Glomerular endothelial cell (primary cell): ENCODE measurements at regions not wholly inside any gene's neighbourhood (a gene's known extent, or its start where the extent isn't known, plus 50 kb on each side); places are given as distances from the start of the nearest gene placed in this dataset.

Experiments
- DNase-seq: peaks from one replicate; pipeline ENCODE4 v3.0.0-alpha.2; 2011; ENCODE audit warnings: low read depth, low spot score; ENCODE audit errors: extremely low read depth

DNA sequence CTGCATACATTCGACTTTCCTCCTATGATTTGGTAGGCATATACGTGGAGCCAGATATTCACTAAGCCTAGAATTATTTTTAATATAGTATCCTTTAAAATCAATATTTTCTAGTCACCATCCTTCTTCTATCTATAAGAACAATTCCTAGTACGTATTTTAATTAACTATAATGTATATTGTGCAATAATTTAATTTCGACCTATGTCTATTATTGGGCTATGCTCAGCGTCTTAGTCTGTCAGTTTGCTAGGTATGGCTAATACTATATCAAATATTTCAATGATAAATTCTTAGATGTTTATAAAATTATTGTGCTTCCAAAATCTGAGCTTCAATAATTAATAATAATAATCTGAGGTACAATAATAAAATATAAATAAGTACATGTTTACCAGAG lies 705.3 kb downstream of the PRELID2 start:
- no peak for DNase-seq

- no peak for DNase-seq
Measured at GRCh38 chr5:145124806-145125205, 710.3 kb downstream of the PRELID2 start.

GRCh38 chr5:145118611-145119010 lies 716.5 kb downstream of the PRELID2 start:
- DNase-seq = no peak

DNA sequence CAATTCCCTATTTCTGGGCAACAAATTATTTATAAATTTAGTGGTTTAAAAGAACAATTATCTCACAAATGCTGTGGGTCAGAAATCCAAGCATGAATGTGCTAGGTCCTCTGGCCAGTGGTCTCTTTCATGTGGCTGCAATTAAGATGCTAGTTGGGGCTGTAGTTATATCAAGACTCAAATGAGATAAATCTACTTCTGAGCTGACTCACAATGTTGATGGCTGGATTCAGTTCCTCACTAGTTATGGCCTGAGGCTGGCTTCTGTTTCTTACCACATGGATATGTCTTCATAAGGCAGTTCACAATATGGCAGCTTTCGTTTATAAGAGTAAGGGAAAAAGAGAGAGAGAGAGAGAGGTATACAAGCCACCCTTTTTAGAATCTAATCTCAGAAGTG lies 717.0 kb downstream of the PRELID2 start:
- DNase-seq = no peak

DNA sequence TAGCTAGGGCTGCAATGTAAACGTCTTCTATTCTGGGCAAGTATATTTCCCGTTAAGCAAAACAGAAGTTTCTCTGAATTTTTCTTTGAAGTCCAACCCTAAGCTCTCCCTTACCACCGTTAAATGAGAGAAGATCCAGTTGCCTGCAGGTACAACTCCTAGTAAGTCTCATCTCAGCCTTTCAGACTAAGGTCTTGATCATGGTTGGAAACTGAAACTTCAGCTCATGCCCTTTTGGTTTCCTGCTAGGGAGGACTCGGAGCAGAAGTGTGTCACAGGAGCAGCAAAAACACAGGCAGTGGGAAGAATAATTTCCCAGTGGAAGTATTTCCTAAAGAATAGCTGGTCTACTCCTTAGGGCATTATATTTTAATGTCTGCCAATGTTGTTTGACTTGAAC lies 717.9 kb downstream of the PRELID2 start:
- DNase-seq = no peak

GRCh38 chr5:145111420-145111819 lies 723.7 kb downstream of the PRELID2 start:
- DNase-seq = no peak

GRCh38 chr5:145110834-145111233 lies 724.3 kb downstream of the PRELID2 start:
- DNase-seq = no peak

DNA sequence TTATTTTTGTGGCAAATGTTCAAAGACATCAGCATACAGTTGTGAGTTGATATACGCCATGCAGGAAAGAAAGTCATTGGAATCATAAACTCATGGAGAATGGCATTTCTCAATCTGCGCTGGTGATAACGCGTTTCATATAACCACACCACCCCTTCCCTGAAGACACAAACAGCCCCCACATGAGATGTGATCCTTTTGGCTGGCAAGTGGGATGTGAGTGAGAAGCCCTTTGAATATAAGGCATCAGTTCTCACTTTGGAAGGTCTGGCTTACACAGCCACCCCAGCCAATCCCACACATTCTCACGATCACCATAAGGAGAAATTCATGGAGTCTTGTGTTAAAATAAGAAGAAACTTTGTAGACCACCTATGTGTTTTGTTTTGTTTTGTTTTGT lies 725.0 kb downstream of the PRELID2 start:
- DNase-seq = no peak

GRCh38 chr5:145105384-145105783 lies 729.8 kb downstream of the PRELID2 start:
- no peak for DNase-seq

- no peak for DNase-seq
Measured at GRCh38 chr5:145104106-145104505, 731.0 kb downstream of the PRELID2 start.

DNA sequence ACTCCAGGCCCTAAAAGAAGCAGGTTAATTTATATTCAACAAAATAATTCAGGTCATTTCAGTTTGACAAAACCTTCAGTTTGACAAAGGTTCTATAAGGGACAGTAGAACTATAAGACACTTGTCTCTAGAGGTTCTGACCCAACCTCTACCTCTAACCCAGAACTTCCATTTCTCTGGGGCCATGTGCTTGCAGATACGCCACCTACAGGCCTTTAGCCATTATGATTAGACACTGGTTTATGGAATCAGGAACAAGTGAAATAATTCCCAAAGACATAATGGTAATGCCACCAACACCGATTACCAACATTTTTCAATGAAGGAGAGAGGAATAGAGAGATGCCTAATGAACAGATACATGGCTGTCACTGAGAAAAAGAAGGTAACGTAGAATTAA lies 733.9 kb downstream of the PRELID2 start:
- no peak for DNase-seq

- no peak for DNase-seq
Measured at GRCh38 chr5:145090115-145090514, 745.0 kb downstream of the PRELID2 start.

DNA sequence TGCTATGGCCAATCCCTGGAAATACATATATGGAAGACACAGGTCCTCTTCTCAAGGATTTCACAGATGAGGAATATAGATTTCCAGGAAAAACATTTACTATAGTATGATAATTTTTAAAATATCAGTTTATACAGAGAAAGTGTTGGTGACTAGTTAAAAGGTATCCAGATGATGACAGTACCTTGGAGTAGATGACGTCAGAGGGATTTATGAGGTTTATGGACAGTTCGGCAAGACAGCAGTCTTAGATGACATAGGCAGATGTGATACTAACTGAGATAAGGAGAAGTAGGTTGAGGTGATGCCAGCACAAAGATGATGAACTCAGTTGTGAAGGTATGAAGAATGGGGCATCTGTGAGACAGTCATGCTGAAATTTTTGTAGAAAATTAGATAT lies 750.3 kb downstream of the PRELID2 start:
- DNase-seq = no peak

DNA sequence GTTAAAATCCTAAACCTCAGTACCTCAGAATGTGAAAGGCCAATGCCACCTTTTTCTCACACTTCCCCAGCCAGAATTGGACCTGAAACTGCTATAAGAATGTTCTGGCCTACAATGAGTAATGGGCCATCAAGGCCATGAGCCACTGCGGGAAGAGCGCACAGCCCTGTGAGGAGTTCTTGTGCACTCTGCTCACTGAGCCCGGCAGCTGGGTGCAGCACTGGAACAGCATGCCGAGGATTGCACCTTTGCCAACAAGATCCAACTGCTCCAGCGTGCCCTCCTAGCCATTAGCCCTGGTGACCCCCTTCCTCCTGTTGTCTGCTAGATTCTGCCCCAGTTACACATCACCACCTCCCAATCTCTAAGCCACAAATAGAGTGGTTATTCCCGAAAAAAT lies 758.1 kb downstream of the PRELID2 start:
- DNase-seq = no peak

DNA sequence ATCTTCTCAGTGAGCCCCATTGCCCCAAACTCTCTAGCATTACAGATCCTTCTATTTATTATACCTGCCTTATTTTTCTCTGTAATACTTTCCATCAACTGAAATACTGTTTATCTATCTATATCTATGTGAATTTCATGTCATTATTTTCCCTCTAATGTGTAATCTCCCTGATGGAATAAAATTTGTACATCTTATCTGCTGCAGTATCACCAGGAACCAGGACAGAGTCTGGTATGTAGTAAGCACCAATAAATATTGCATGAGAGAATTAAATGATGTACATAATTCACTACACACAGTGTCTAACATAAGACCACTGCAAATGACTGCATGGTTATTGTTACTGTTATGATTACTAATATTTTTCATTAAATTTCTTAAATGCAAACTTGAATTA lies 759.1 kb downstream of the PRELID2 start:
- DNase-seq = no peak

DNA sequence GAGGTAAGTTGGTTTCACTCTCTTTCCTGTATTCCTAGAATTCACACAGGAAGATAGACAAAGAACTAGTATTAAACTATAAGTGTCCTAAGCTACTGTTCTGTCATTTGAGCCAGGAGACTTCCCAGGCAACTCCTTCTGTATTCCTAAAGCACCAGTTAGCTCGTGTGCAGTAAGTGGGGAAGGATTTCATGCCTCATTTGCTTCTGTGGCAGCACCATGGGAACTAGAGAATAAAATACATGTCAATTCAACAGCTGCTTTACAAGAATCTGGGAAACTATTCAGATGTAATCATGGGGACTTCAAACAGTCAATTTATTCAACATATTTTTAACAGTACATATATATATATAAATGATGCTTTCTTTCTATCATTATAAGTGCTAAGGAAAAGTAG lies 762.3 kb downstream of the PRELID2 start:
- no peak for DNase-seq

GRCh38 chr5:145068721-145069120 lies 766.4 kb downstream of the PRELID2 start:
- no peak for DNase-seq

DNA sequence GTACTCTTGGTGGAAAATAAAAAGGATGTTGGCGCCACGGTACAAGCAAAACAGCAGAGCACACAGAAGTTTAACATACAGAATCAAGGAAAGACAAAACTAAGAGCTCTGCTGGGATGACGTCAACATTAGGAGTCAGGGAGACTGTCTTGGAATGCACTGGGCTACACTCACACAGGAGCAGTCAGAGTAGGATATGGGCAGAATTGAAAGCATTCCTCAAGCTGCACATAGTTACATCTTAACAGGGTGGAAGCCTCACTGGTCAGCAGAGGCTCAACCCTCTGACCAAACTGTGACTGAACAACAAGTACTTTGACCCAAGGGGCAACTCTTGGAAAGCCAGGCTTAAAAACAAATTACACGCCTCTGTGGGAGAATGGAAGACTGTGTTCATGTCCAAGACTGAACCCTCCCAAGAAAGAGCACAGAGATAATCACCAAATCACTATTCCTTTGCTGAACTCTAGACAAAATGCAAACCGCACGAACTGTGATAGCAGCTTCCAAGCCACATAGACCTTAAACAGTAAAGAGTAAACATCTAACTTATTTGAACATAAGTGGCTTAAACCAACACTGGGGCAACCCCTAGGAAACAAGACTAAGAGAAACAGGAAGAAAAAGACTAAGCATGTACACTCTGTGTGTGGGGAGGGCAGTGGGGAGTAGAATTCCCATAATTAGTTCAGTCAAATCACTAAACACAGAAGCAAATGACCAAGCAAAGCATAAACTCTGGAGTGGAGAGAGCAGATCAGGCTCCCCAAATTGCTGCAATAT lies 772.7 kb downstream of the PRELID2 start:
- DNase-seq = no peak

- no peak for DNase-seq
Measured at GRCh38 chr5:145056800-145057199, 778.3 kb downstream of the PRELID2 start.

DNA sequence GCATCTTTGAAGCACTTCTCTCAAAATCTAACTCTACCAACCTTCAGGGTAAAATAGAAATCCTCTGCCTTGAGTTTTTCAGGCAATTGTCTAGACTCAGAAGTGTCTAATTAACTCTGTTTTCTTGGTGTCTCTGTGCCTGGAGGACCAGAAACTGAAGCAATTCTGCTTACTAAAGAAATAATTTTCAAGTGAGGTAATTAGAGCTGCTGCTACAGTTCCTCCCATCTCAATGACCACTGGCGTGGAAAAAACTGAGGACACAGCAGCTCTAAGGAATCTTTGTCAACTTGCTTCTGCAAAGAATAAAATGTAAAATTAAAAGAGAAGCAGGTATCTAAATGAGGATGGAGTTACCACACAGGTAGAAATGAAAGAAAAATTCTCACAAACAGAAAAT lies 785.0 kb downstream of the PRELID2 start:
- DNase-seq = no peak

GRCh38 chr5:145044970-145045369 lies 790.2 kb downstream of the PRELID2 start:
- DNase-seq = no peak

- no peak for DNase-seq
Measured at GRCh38 chr5:145028626-145029025, 806.5 kb downstream of the PRELID2 start.

DNA sequence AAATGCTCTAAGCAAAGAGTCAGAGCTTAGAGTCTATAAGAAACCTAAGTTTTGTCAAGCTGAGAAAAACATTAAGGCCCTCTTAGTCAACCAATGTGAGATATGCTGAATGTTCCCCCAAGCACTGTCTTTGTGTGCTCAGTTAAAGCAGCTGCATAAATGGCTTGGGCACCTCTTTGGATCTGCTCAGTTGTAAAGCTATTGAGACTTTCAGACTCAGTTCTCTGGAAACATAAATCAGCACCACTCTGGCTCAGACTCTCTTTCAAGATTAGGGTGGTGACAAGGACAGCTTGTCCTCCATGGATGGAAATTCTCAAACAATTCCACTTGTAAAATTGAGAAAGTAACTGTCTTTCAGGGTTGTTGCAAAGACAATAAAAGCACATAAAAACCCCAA lies 807.9 kb downstream of the PRELID2 start:
- DNase-seq = no peak
